ENCODE measurements at regions not wholly inside any gene's neighbourhood (a gene's known extent, or its start where the extent isn't known, plus 50 kb on each side); places are given as distances from the start of the nearest gene placed in this dataset.
A peak's percentile ranks its signal among the peaks of the same experiment; 100 is the strongest.
"Not testable (repeated sequence)": the region's sequence is repeated elsewhere in the genome, so short reads cannot be mapped to it uniquely, and the experiment has no call there.

GRCh38 chrX:11836284-11836683 is 78.2 kb downstream of the MSL3 start:
- no peak for DNase-seq

DNA sequence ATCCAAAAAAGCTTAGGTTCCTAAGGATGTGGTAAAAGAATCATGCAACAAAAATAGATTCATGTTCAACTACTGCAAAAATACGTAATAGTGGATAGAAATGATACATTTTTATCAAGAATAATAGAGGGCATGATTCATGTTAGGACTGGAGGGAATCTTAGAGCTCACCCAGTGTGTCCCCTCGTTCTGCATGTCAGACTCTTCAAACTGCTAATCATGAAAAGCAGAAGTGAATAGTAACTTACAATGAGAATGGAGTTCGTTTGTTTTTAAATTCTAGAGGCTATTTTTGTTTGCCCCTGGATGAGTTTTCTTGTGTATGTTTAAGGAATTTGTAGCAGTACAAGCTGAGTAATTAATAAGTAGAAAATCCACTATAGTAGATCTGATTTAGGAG is 79.4 kb downstream of the MSL3 start:
- DNase-seq, result no peak

DNA sequence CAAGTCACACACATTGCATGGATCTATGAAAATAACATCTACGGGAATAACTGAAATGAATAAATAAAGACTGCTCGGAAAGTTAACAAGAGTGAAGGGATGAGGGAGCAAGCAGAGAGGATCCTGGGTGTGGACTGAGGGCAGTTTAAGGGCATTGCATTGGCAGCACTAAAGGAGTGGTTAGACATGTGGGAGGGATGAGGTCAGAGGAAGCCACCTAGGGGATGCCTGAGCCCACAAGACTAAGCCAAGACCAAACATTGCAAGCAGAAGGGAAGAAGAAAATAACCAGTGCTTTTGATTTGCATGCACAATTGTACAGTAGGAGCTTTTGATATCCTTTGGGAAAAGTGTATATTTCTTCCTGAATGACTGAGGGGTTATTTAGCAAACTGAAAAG is 106.1 kb downstream of the MSL3 start:
- no peak for DNase-seq

DNA sequence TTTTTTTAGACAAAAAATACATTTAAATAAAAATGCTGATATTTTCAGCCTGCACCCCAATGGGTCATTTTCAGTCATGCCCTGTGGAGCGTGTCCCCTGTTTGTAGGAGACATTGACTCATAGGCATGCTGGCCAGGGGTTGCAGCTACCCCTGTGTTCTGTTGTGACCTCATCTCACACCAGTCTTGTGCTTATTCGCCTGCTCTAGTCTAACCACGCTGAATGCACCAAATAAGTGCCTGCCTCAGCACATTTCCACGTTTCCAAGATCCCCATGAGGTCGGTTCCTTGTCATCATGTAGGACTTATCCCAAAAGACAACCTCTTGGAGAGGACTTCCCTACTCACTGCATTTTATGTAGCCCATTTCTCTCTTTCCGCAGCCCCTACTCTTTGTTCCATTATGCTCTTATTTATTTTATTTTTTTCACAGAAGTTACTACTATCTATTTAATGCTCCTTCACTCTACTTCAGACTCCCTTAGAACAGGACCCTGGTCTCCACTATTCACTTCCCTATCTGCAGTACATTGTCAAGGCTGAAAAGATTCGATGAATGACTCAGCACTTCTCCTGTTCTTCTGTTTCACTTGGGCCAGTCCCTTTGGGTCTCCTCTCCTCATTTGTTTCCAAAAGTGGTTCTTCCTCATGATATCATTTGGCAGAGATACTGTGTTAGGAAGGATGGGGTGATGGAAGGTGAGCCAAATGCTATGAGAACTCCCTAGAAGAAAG is 109.7 kb downstream of the MSL3 start:
- DNase-seq, result no peak

GRCh38 chrX:11870789-11871188 is 112.8 kb downstream of the MSL3 start:
- no peak for DNase-seq

DNA sequence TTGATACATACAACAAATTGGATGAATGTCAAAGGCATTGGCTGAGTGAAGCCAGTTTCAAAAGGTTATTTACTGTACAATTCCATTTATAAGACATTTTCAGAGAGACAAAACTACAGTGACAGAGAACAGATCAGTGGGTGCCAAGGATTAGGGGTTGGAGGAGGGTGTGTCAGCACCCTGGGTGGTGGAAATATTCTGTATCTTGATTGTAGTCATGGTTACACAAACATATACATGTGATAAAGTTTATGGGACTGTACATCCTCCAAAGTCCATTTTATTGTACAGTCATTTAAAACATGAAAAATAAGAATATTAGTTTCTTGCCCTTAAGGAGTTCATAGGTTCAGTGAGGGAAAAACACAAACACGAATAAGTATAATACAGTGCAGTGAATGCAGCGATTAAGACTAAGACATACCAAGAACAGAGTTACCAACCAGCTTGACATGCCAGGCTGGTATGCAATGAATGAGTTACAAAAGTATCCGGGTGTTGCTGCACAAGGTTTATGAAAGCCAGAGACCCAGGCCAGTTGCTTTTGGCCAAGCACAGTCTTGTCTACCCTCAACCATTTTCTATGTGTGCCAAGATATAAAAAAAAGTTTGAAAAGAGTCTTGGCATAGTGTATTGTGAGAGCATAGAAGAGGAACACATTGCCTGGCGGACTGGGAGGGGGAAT is 123.6 kb downstream of the MSL3 start:
- DNase-seq, result no peak

GRCh38 chrX:11886745-11887144 is 128.7 kb downstream of the MSL3 start:
- no peak for DNase-seq

DNA sequence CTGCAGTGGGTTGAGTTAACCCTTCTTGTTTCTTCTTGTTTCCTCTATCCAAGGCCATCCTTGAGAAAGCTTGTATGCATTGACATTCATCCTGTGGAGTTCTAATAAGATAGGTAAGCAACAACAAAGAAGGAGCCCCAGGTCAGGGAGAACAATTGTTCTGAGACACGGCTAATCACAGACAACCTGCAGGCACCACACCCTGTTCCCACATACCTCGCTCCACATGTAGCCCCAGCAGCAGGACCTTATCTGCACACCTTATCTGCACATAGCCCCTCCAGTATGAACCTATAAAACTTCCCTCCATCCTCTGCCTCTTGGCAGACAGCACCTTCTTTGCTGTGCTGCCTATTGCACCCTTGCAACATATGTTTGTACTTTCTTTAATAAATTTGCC is 129.1 kb downstream of the MSL3 start:
- DNase-seq, result no peak

DNA sequence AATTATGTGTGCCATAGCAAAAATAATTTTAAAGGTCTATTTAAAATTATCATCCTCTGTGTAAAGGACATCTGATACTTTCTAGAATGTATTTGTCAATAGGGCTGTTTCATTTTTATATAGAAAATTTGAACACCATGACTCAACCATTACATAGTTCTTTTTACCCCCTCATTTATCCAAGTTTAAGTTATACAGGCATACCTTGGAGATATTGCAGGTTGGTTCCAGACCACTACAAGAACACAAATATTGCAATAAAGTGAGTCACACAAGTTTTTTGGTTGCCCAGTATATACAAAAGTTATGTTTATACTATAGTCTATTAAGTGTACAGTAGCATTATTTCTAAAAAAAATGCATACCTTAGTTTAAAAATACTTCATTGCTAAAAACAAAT is 130.4 kb downstream of the MSL3 start:
- no peak for DNase-seq

GRCh38 chrX:11889791-11890190 is 131.8 kb downstream of the MSL3 start:
- no peak for DNase-seq

- DNase-seq, result peak; percentile 6
Observed at GRCh38 chrX:11890836-11891514, 132.9 kb downstream of the MSL3 start.

- DNase-seq, result no peak
Observed at GRCh38 chrX:11893933-11894710, 136.1 kb downstream of the MSL3 start.

DNA sequence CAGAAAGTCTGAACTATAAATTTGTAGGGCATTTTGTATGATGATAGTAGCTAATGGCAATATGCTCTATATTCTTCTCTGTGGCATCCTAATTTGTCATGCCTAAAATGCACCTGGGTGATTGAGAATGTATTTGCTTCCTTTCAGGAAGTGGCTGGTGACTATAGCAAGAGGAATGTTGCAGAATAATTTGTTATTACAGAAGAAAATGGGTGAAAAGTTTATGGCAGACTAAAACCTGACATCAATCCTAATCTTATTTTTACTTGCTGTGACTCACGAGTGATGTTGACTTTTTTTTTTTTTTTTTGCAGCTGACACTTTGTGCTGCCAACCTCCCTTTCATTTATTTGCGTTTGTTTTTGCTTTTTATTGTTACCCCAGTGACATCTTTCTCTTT is 141.1 kb downstream of the MSL3 start:
- no peak for DNase-seq

GRCh38 chrX:11905933-11906332 is 147.9 kb downstream of the MSL3 start:
- DNase-seq, result not testable (repeated sequence)

DNA sequence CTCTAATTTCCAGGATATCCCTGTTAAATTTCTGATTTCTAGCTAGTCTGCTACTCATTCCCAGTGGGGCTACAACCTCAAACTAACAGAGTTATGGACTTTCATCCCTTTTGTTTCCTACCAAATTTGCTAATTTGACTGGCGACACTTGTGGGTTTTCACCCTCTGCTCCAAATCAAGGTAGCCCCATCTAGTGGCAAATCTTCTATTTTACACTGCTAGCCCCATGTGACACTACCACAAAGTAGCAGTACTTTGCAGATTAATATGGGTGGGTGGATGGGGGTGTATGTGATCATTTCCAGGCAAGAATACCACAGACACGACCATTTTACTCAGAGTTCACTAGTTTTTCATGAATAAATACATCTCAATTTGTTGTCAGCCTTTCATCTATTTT is 150.3 kb downstream of the MSL3 start:
- DNase-seq, result peak; percentile 30

- DNase-seq, result no peak
Observed at GRCh38 chrX:11913001-11913400, 155.0 kb downstream of the MSL3 start.

GRCh38 chrX:11929476-11929875 is 171.4 kb downstream of the MSL3 start:
- no peak for DNase-seq

GRCh38 chrX:11932423-11932822 is 174.4 kb downstream of the MSL3 start:
- no peak for DNase-seq

- no peak for DNase-seq
Observed at GRCh38 chrX:11934089-11934488, 176.1 kb downstream of the MSL3 start.

DNA sequence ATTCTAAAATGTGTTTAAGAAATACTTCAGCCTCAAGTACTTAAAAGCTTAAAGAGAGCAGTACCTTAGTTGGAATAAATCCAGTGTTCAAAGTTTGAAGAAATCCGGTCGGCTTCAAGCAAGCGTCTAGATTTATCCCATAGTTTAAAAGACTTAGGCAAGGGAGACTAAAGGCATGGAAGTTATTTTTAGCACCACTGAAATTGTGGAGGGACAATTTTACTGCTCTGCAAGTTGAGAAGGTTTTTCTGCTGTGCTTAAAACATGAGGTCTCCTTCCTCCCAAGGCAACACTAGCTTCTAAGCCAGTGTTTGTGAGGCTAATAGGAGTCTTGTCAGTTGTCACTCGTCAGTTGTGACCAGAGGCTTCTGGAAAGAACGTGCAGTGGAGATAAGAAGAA is 183.5 kb downstream of the MSL3 start:
- DNase-seq, result no peak

DNA sequence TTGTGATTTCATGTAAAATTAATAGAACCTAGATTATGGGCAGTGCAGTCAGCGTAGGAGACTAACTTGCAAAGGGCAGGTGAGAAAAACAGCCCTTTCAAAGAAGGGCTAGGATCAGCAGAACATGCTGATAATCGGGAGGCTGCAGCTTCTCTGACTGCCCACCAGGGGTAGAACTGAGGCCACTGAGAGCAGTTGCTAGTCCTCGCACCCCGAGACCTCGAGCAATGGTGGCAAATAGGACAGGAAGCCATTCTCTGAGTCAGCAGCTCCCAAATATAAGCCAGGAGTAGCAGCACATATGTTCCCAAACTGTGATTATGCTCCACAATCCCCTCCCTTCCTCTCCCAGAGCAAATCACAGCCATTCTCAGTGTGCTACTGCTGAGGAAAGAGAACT is 186.5 kb downstream of the MSL3 start:
- DNase-seq, result no peak

DNA sequence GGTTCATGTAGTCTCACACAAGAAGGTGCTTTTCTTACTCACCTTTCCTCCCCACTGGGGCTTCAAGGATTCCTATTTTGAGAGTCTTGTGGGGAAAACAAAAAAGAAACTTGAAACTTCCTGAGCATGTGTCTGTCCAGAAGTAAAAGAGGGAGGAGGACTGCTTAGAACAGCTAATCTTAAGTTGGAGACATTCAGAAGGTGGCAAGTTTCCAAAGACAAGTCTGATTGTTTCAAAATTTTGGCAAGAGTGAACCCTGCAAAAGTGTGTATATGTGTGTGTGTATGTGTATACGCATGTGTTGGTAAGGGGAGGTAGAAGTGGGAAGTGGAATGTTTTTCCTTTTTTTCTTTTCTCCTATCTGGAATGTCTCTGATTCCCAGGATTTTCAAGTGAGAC is 189.0 kb upstream of the FRMPD4 start:
- DNase-seq, result no peak

DNA sequence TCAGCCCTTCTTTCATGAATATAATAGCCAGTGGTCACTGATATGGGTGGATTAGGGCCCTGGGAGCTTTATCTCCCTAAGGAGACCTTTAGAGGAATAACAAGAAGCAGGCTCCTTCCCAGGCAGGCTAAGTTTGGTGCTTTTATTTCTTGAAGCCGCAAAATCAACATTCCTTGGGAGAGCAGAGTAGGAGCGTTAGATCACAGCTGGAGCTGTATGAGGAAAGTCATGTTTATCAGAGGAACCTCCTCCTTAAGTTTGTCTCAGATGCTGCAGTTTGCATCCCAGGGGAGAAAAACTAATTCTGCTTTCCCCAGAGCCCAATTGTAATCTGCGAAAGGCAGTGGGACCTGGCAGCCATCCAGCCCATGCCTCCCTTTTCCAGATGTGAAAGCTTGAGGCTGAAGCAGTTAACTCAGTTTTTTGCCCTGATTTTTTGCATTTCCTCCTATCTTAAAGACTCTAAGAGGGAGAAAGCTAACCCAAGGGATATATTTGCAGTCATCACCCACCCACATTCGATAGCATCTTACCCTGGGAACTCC is 186.0 kb upstream of the FRMPD4 start:
- no peak for DNase-seq

All from suppressor macrophage treated with lipopolysaccharide for 4 hours (primary cell).